Right lobe of liver (tissue), 6 donors: ENCODE measurements at regions not wholly inside any gene's neighbourhood (a gene's known extent, or its start where the extent isn't known, plus 50 kb on each side); places are given as distances from the start of the nearest gene placed in this dataset.

Source experiments
- ATAC-seq, 4 donors: fragments of 200-7000 bp; cut with Tn5 transposase; one replicate each; pipeline ENCODE4 v1.9.1; 2020; ENCODE audit warnings: mild to moderate bottlenecking in 4 of 4, moderate library complexity in 4 of 4
- DNase-seq, 3 donors: peaks; one replicate each; pipeline ENCODE4 v3.0.0-alpha.2; 2020
- H3K27ac ChIP-seq, 3 donors: fragments of 200-600 bp; one replicate each; pipeline ENCODE4 v1.8.0; 2022
- H3K27me3 ChIP-seq, 2 donors: fragments of 200-600 bp; one replicate each; pipeline ENCODE4 v1.8.0; 2022
- H3K36me3 ChIP-seq, 4 donors: fragments of 200-600 bp; sonication (generic) in 1 of 4; one replicate each; pipeline versions ENCODE4 v1.5.1 to v1.8.0; 2017 to 2022; ENCODE audit warnings: control low read depth in 1 of 4
- H3K4me1 ChIP-seq, 4 donors: fragments of 200-600 bp; sonication (generic) in 1 of 4; one replicate each; pipeline versions ENCODE4 v1.5.1 to v1.8.0; 2017 to 2022; ENCODE audit warnings: control low read depth in 1 of 4
- H3K4me3 ChIP-seq, 3 donors: fragments of 200-600 bp; one replicate each; pipeline ENCODE4 v1.8.0; 2022
- H3K9me3 ChIP-seq, 4 donors: fragments of 200-600 bp; sonication (generic) in 1 of 4; one replicate each; pipeline versions ENCODE4 v1.5.1 to v1.8.0; 2017 to 2022; ENCODE audit warnings: control low read depth in 1 of 4
- POLR2A ChIP-seq: fragments of 450-650 bp; IDR thresholded peaks from one replicate; pipeline ENCODE4 v1.6.1; 2017; ENCODE audit warnings: antibody characterized with exemption, mild to moderate bottlenecking
- WGBS: methylation state at CpG from one replicate; pipeline ENCODE4 v1.1.6; 2018; ENCODE audit warnings: low coverage, low lambda C conversion rate; ENCODE audit not compliant: insufficient coverage; ENCODE audit errors: missing lambda C conversion rate; 5-methylcytosine and 5-hydroxymethylcytosine counted together
- intact Hi-C, 2 donors: fragments of 100-400 bp; cut with DNase I; formaldehyde crosslinking; loops; one replicate each; pipeline versions ENCODE4 v1.11.2 to v1.14.1; 2022
- TF ChIP-seq, protein P1 (sequence below), 4 donors: fragments of 200-600 bp in 3 of 4; fragments of 450-650 bp in 1 of 4; IDR thresholded peaks; one replicate each; pipeline versions ENCODE4 v1.5.1 to v1.8.0; 2016 to 2022; ENCODE audit warnings: antibody characterized with exemption in 4 of 4, mild to moderate bottlenecking in 2 of 4
- donor health status: DM: no; HTN: yes; CAD: no.
- donor health status: DM: no; HTN: no; CAD: no.
- donor health status: DM: no; HTN: no; CAD: no.
- donor health status: DM: no; HTN: yes; CAD: no.
- donor health status: DM: no; HTN: yes; CAD: no.

DNA sequence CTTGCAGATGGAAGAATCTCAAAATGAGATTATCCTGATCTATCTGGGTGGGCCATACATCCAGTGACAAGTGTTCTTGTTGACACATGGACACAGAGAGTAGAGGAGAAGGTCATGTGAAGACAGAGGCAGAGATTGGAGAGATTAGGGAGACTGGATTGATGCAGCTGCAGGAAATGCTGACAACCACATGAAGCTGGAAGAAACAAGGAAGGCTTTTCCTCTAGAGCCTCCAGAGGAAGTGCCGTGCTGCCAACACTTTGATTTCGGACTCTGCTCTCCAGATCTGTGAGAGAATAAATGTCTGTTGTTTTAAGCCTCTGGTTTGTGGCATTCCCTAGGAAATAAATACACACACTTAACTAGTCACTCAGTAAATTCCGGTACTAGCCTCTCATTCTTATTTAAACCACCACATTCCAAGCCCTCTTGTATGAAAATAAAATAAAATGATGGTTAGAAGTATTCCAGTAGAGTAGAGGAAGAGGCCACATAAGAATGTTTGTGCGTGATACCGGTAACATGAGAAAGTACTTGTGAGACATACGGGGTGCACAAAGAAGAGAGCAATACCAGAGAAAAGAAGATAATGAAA, 110.9 kb upstream of the DMAC1 start:
- no peaks in the 10 kb centered on the region for H3K27me3 ChIP-seq
- H3K27ac ChIP-seq, result no peak overlapping the region
- ATAC-seq (no peak), DNase-seq (no peak)
- no peak overlapping the region for H3K4me3 ChIP-seq
- TF ChIP-seq, protein P1, sequence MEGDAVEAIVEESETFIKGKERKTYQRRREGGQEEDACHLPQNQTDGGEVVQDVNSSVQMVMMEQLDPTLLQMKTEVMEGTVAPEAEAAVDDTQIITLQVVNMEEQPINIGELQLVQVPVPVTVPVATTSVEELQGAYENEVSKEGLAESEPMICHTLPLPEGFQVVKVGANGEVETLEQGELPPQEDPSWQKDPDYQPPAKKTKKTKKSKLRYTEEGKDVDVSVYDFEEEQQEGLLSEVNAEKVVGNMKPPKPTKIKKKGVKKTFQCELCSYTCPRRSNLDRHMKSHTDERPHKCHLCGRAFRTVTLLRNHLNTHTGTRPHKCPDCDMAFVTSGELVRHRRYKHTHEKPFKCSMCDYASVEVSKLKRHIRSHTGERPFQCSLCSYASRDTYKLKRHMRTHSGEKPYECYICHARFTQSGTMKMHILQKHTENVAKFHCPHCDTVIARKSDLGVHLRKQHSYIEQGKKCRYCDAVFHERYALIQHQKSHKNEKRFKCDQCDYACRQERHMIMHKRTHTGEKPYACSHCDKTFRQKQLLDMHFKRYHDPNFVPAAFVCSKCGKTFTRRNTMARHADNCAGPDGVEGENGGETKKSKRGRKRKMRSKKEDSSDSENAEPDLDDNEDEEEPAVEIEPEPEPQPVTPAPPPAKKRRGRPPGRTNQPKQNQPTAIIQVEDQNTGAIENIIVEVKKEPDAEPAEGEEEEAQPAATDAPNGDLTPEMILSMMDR (IDR thresholded peaks at IDR 0.05), result no peak
- no peak for TF ChIP-seq POLR2A
- H3K9me3 ChIP-seq, result no peaks in the 10 kb centered on the region
- no peaks in the 10 kb centered on the region for H3K36me3 ChIP-seq
- WGBS, result 46% methylated on average over 6 of the region's 6 CpGs
- intact Hi-C loops, result no loop called here
- H3K4me1 ChIP-seq, result no peaks in the 10 kb centered on the region

DNA sequence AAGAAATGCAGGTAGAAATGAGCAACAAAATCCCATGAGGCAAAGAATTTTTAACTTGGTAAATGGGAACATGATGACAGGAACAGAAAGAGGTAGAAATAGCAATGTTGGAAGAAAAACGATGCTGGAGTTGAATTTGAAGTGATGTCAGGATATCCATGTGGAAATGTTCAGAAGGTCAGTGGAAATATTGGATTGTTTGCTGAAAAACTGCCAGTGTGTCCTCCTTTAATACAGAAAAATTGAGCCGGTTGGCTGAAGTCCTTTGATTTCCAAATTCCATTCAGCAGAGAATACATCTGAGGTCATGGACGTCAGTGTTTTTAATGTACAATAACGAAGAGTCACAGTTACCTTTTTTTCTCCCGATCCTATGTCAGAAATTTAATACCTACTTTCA, 110.0 kb upstream of the DMAC1 start:
- Histone ChIP-seq H3K9me3 (no peaks in the 10 kb centered on the region), H3K36me3 (no peaks in the 10 kb centered on the region), H3K27ac (no peak overlapping the region), H3K4me1 (no peaks in the 10 kb centered on the region), H3K4me3 (no peak overlapping the region), H3K27me3 (no peaks in the 10 kb centered on the region)
- intact Hi-C loops, result no loop called here
- peak in 1 of 4 donors; percentile 61 for ATAC-seq
- TF ChIP-seq POLR2A, result no peak
- TF ChIP-seq, protein P1 (IDR thresholded peaks at IDR 0.05), result no peak
- DNase-seq, result peak in 1 of 3 donors; percentile 46
- whole genome bisulfite sequencing, result 45% methylated on average over 5 of the region's 5 CpGs

DNA sequence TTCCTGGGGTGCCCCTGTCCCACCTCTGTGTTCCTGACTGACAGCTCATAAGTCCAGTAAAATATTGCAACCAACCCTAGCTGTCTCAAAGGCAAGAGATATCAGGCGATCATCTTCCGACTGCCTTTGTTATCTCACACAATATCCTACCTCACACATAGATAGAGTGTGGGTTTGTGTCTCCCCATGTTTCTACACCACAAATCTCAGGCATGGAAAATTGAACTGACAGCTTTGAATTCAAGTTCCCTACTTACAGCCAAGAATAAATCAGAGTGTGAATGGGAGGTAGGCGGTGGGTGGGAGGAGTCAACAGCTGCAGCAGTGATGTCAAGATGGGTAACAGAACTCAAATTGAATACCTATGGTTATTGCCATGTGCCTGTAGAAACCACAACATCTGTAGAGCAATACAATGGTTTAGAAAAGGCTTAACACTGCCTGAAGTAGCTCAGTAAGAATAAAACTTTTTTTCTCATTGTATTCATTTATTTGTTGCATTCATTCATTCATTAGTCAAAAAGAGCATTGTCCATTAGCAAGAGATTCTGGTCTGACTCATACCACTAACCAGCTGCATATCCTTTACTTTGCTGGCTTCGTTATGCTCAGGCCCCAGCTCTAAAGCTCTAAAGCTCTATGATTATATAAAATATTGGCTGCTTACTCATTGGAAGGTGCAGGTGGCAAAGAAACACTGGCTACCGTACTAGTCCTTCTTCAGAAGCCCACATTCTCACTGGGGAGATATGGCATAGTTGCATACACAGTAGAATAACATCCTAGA, 108.2 kb upstream of the DMAC1 start:
- no peak for DNase-seq
- ATAC-seq, result no peak
- 56% methylated on average over 5 of the region's 5 CpGs for WGBS
- Histone ChIP-seq H3K27me3 (no peaks in the 10 kb centered on the region), H3K4me1 (no peaks in the 10 kb centered on the region), H3K36me3 (no peaks in the 10 kb centered on the region), H3K9me3 (no peaks in the 10 kb centered on the region), H3K4me3 (no peak overlapping the region), H3K27ac (no peak overlapping the region)
- TF ChIP-seq, protein P1 (IDR thresholded peaks at IDR 0.05), result no peak
- TF ChIP-seq POLR2A, result no peak
- intact Hi-C loops, result no loop called here

DNA sequence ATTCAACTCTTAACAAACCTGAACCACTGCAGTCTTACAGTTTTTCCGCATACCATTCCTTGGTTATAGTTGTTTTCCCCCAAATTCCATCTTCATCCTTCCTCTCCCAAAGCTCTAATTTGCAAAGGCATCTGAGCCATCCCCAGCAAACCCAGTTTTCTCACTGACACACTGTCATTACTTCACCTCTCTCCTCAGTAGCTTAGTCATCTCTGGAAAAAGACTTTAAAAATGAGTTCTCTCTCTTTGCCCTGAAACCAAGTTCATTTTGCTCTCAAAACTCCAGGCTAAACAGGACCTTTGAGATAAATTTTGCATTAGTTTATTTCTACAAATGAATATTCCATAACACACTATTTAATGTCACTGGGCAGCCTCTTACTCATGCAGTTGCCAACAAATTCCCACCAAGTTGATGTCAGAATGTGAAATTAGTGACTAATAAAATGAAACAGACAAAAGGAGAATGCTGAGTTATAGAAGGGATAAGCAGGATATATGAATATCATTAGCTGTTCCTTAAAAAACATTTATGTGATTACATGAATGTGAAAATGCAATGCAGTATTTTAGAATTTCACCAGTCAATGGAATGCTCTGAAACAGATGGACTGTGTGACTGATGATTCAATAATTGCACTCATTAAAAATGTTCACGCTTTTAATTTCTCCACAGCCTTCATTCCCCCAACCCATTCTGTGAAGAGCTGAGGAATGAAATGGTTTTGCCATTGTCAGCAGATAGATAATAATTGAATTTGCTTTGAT, 107.4 kb upstream of the DMAC1 start:
- 53% methylated on average over 2 of the region's 2 CpGs for WGBS

More for the DNA sequence above, 107.4 kb upstream of the DMAC1 start:
- Histone ChIP-seq H3K36me3 (no peaks in the 10 kb centered on the region), H3K27me3 (no peaks in the 10 kb centered on the region), H3K27ac (no peak overlapping the region), H3K4me1 (no peaks in the 10 kb centered on the region), H3K9me3 (no peaks in the 10 kb centered on the region), H3K4me3 (no peak overlapping the region)
- no peak for ATAC-seq
- TF ChIP-seq, protein P1 (IDR thresholded peaks at IDR 0.05), result no peak
- TF ChIP-seq POLR2A, result no peak
- no peak for DNase-seq
- intact Hi-C loops, result no loop called here
